ENCODE measurements at regions not wholly inside any gene's neighbourhood (a gene's known extent, or its start where the extent isn't known, plus 50 kb on each side); places are given as distances from the start of the nearest gene placed in this dataset.

- no peak for TF ChIP-seq ZNF462 (CRISPR knock-in tag; IDR thresholded peaks at IDR 0.05)
- TF ChIP-seq POLR2AphosphoS5 (IDR thresholded peaks at IDR 0.05; ENCODE audit: low read depth), result no peak
- TF ChIP-seq ZNF331 (CRISPR knock-in tag; IDR thresholded peaks at IDR 0.05; ENCODE audit: low read depth), result no peak
Observed at GRCh38 chr11:97231231-97231630, 841.4 kb downstream of the JRKL start (continued).

GRCh38 chr11:97234016-97234415 lies 844.2 kb downstream of the JRKL start:
- H3K4me3 Mint-ChIP-seq, result no peak overlapping the region
- no peaks in the 10 kb centered on the region for H3K9me3 Mint-ChIP-seq
- no peak overlapping the region for H3K27ac Mint-ChIP-seq
- Histone ChIP-seq H3K27me3 (ENCODE audit: insufficient read depth) (no peaks in the 10 kb centered on the region), H2AFZ (no peak overlapping the region), H3K9me2 (ENCODE audit: insufficient read depth) (no peaks in the 10 kb centered on the region), H3K4me2 (no peak overlapping the region), H3F3A (replicated peaks; ENCODE audit: low read depth) (no peaks in the 10 kb centered on the region), H3K79me2 (replicated peaks; ENCODE audit: insufficient read depth) (no peaks in the 10 kb centered on the region), H3K4me1 (ENCODE audit: insufficient read depth) (no peaks in the 10 kb centered on the region), H3K4me3 (no peak overlapping the region), H3K36me3 (ENCODE audit: insufficient read depth) (no peaks in the 10 kb centered on the region), H3K27ac (ENCODE audit: low read depth) (no peak overlapping the region), H4K20me1 (replicated peaks; ENCODE audit: insufficient read depth) (no peaks in the 10 kb centered on the region)
- H3K36me3 Mint-ChIP-seq (ENCODE audit: low read depth), result no peaks in the 10 kb centered on the region
- no peaks in the 10 kb centered on the region for H3K4me1 Mint-ChIP-seq
- H3K27me3 Mint-ChIP-seq (ENCODE audit: insufficient read depth, low read depth, poor library complexity), result peaks cover 2% of the 10 kb centered on the region
- ATAC-seq (no peak), DNase-seq (ENCODE audit: low spot score) (no peak)
- TF ChIP-seq ZNF462 (CRISPR knock-in tag; IDR thresholded peaks at IDR 0.05) (no peak), POLR2AphosphoS5 (IDR thresholded peaks at IDR 0.05; ENCODE audit: low read depth) (no peak), ZNF114 (CRISPR knock-in tag; IDR thresholded peaks at IDR 0.05) (no peak), JUNB (IDR thresholded peaks at IDR 0.05; ENCODE audit: unreplicated experiment) (no peak), ETS1 (IDR thresholded peaks at IDR 0.05) (no peak), NANOG (IDR thresholded peaks at IDR 0.05; ENCODE audit: borderline replicate concordance) (no peak)

Data from GM23338 (cell line).